Uterus (tissue), 2 donors: ENCODE measurements at regions not wholly inside any gene's neighbourhood (a gene's known extent, or its start where the extent isn't known, plus 50 kb on each side); places are given as distances from the start of the nearest gene placed in this dataset.

Source experiments
- CTCF ChIP-seq, 4 experiments: fragments of 200-600 bp in 2 of 4; fragments of 450-650 bp in 2 of 4; sonication (generic) in 2 of 4; IDR thresholded peaks; one replicate each; pipeline ENCODE4 v1.5.1; 2016 to 2019; ENCODE audit warnings: antibody characterized with exemption in 4 of 4, mild to moderate bottlenecking in 2 of 4, moderate library complexity in 1 of 4
- POLR2A ChIP-seq, 2 donors: fragments of 450-650 bp; IDR thresholded peaks; one replicate each; pipeline ENCODE4 v1.6.1; 2016; ENCODE audit warnings: antibody characterized with exemption in 2 of 2, mild to moderate bottlenecking in 1 of 2, moderate library complexity in 1 of 2

GRCh38 chr9:107789001-107789700, 299.6 kb upstream of the KLF4 start:
- no peak for TF ChIP-seq CTCF (IDR thresholded peaks at IDR 0.05)
- TF ChIP-seq POLR2A (IDR thresholded peaks at IDR 0.05) = no peak
